ENCODE measurements at regions not wholly inside any gene's neighbourhood (a gene's known extent, or its start where the extent isn't known, plus 50 kb on each side); places are given as distances from the start of the nearest gene placed in this dataset.

- no peak overlapping the region for H3K14ac ChIP-seq (ENCODE audit: insufficient read depth, low read length)
- no peak overlapping the region for H3K23ac ChIP-seq (ENCODE audit: insufficient read length, low read depth, low read length)
- no peaks in the 10 kb centered on the region for H4K20me1 ChIP-seq (ENCODE audit: control insufficient read depth, insufficient read depth, insufficient read length)
- Mint-ChIP-seq H3K4me1 (peaks cover 19 to 24% of the 10 kb centered on the region in 2 experiments), H3K27me3 (ENCODE audit: low read depth) (no peaks in the 10 kb centered on the region; the same call in 1 of the 2 replicates), H3K27ac (no peak overlapping the region), H3K9me3 (peaks cover 17 to 21% of the 10 kb centered on the region in 2 experiments), H3K4me3 (no peak overlapping the region), H3K36me3 (ENCODE audit: insufficient read depth in 1 of 3, low read depth in 3 of 3) (peaks cover 2 to 26% (median 9%) of the 10 kb centered on the region in 3 experiments)
- no peaks in the 10 kb centered on the region for H3K23me2 ChIP-seq (ENCODE audit: insufficient read length, low read depth, low read length, poor library complexity, severe bottlenecking)
- no peak overlapping the region for H2BK15ac ChIP-seq (ENCODE audit: low read depth, low read length)
- no peak overlapping the region for H3K27ac ChIP-seq (ENCODE audit: insufficient read length, low read depth, low read length)
- no peak overlapping the region for H3T11ph ChIP-seq (ENCODE audit: low read length)
- no peaks in the 10 kb centered on the region for H3K79me2 ChIP-seq (ENCODE audit: insufficient read depth, low read length)
- H3K4me1 ChIP-seq (ENCODE audit: insufficient read depth, low read length): no peaks in the 10 kb centered on the region
- no peak overlapping the region for H2BK20ac ChIP-seq (ENCODE audit: low read depth, low read length, poor library complexity, severe bottlenecking)
- H4K91ac ChIP-seq (ENCODE audit: insufficient read length, low read depth, low read length): no peak overlapping the region
- DNase-seq: no peak
- H3K4me2 ChIP-seq (ENCODE audit: insufficient read depth, insufficient read length, low read length): no peak overlapping the region
- H2BK120ac ChIP-seq (ENCODE audit: low read depth, low read length, poor library complexity, severe bottlenecking): no peak overlapping the region
- no peak overlapping the region for H2AK5ac ChIP-seq (ENCODE audit: insufficient read length, low read length)
- H2AFZ ChIP-seq (ENCODE audit: low read length): no peak overlapping the region
- H3K9me3 ChIP-seq (ENCODE audit: control insufficient read depth, low read depth, low read length): no peaks in the 10 kb centered on the region
- no CpG with 5 or more reads among the region's 2 CpGs for whole genome bisulfite sequencing (ENCODE audit: extremely low coverage, insufficient read length, low lambda C conversion rate)
- no peak overlapping the region for H3K4ac ChIP-seq (ENCODE audit: low read depth, low read length)
- no peak overlapping the region for H3K56ac ChIP-seq (ENCODE audit: insufficient read length, low read depth, low read length)
- no peak overlapping the region for H3K9ac ChIP-seq (ENCODE audit: extremely low read depth, insufficient read length, low read length)
- H3K27me3 ChIP-seq (ENCODE audit: insufficient read depth, low read length): no peaks in the 10 kb centered on the region
- no peak overlapping the region for H4K5ac ChIP-seq (ENCODE audit: insufficient read length, low read depth, low read length)
- H3K79me1 ChIP-seq (ENCODE audit: insufficient read depth, low read depth, low read length, poor library complexity, severe bottlenecking): no peaks in the 10 kb centered on the region
- TF ChIP-seq CTCF (conservative IDR thresholded peaks at IDR 0.05): no peak
- H3K18ac ChIP-seq (ENCODE audit: insufficient read length, low read depth, low read length): no peak overlapping the region
- no peak overlapping the region for H4K8ac ChIP-seq (replicated peaks; ENCODE audit: insufficient read length, low read depth, low read length)
- no peak overlapping the region for H2BK5ac ChIP-seq (ENCODE audit: insufficient read length, low read length)
- H2BK12ac ChIP-seq (ENCODE audit: insufficient read length, low read depth, low read length): no peak overlapping the region
Measured at GRCh38 chr10:33067917-33068316, 109.9 kb upstream of the ITGB1 start.

Data from H9 (cell line).